Nephron progenitor cell (in vitro differentiated cells): ENCODE measurements at regions not wholly inside any gene's neighbourhood (a gene's known extent, or its start where the extent isn't known, plus 50 kb on each side); places are given as distances from the start of the nearest gene placed in this dataset.
A peak's percentile ranks its signal among the peaks of the same experiment; 100 is the strongest.

ENCODE experiments used
- DNase-seq: peaks from one replicate; pipeline ENCODE4 v3.0.0; 2021
- H3K27ac Mint-ChIP-seq: 2 replicates; pipeline ENCODE4 v1.8.0; 2021; ENCODE audit warnings: mild to moderate bottlenecking, moderate library complexity, mixed read lengths
- H3K27me3 Mint-ChIP-seq: 2 replicates; pipeline ENCODE4 v1.8.0; 2021; ENCODE audit warnings: mild to moderate bottlenecking, low read depth, mixed read lengths; ENCODE audit not compliant: poor library complexity
- H3K36me3 Mint-ChIP-seq: 2 replicates; pipeline ENCODE4 v1.8.0; 2021; ENCODE audit warnings: low read depth, mixed read lengths
- H3K4me1 Mint-ChIP-seq: 2 replicates; pipeline ENCODE4 v1.8.0; 2021; ENCODE audit warnings: mixed read lengths
- H3K4me3 Mint-ChIP-seq: 2 replicates; pipeline ENCODE4 v1.8.0; 2021; ENCODE audit warnings: mild to moderate bottlenecking, moderate library complexity, mixed read lengths
- H3K9me3 Mint-ChIP-seq: 2 replicates; pipeline ENCODE4 v1.8.0; 2021; ENCODE audit warnings: mild to moderate bottlenecking, moderate library complexity, mixed read lengths
- CTCF ChIP-seq: fragments of 200-600 bp; sonication (generic); IDR thresholded peaks from 2 replicates; pipeline ENCODE4 v1.5.0; 2021; ENCODE audit warnings: antibody characterized with exemption

GRCh38 chr5:155938051-155938450 lies 388.9 kb upstream of the SGCD start:
- Mint-ChIP-seq H3K27me3 (peaks cover 5% of the 10 kb centered on the region), H3K4me3 (no peak overlapping the region), H3K4me1 (no peaks in the 10 kb centered on the region), H3K9me3 (no peaks in the 10 kb centered on the region), H3K27ac (no peak overlapping the region), H3K36me3 (no peaks in the 10 kb centered on the region)
- no peak for TF ChIP-seq CTCF
- no peak for DNase-seq

DNA sequence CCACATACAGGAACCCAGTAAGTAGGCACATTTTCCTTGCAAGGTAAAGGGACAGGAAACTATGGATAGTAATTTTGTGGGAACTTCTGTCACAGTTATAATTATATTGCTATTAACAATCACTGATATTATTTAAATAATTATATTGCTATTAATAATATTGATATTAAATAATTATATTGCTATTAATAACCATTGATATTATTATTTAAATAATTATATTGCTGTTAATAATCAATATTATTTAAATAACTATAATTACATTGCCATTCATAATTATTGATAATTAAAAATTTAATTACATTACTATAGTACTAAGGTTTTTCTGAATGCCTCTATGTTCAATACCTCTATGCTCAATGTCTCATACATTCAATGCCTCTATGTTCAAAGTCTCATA lies 385.6 kb upstream of the SGCD start:
- Mint-ChIP-seq H3K4me3 (no peak overlapping the region), H3K27ac (no peak overlapping the region), H3K9me3 (no peaks in the 10 kb centered on the region), H3K27me3 (no peaks in the 10 kb centered on the region), H3K36me3 (no peaks in the 10 kb centered on the region), H3K4me1 (no peaks in the 10 kb centered on the region)
- no peak for DNase-seq
- TF ChIP-seq CTCF: no peak

DNA sequence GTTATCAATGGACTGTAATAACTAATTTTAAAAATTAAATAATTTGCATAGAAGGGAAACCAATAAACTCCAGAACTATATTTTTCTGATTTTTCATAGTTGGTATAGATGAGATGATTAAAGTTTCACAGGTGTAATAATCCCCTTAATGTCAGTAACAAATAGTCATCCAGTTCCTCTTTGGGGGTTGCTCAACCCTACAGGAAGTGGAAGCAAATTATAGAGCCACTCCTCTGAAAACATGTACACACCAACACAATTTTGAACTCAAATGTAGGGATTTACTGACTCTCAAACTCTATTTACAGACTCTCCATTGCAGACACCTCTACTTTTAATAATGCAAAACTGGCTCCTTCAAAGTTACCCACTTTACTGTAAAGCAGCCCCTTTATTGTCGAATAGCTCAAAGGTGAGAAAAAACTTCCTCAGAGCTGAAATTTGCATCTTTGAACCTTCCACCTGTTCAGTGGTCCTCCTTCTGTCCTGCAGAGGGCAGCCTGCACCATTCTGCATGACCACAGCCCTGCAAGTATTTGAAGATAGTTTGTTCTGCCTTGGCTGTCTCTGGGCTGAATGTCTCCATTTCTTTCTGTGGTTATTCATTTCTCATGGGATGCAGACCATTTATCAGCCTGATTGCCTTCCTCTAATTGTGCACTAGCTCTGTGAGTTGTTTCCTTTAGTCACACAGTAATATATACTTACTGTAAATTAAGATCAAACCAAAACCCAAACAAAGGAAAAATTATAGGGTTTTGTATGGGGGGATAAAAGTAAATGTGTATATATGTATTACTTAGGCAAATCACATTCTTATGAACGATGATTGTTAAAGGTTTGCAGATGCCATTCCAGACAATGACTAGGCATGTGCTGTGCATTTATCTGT lies 383.2 kb upstream of the SGCD start:
- Mint-ChIP-seq H3K27me3 (peaks cover 3% of the 10 kb centered on the region), H3K9me3 (no peaks in the 10 kb centered on the region), H3K36me3 (no peaks in the 10 kb centered on the region), H3K4me3 (no peak overlapping the region), H3K27ac (no peak overlapping the region), H3K4me1 (no peaks in the 10 kb centered on the region)
- peak; percentile 93 for TF ChIP-seq CTCF
- peak; percentile 54 for DNase-seq

- no peaks in the 10 kb centered on the region for H3K9me3 Mint-ChIP-seq
- H3K36me3 Mint-ChIP-seq: no peaks in the 10 kb centered on the region
- H3K27me3 Mint-ChIP-seq: peaks cover 8% of the 10 kb centered on the region
- no peaks in the 10 kb centered on the region for H3K4me1 Mint-ChIP-seq
- no peak for TF ChIP-seq CTCF
- H3K27ac Mint-ChIP-seq: no peak overlapping the region
- no peak for DNase-seq
- H3K4me3 Mint-ChIP-seq: no peak overlapping the region
Observed at GRCh38 chr5:155947394-155948062, 379.4 kb upstream of the SGCD start.

DNA sequence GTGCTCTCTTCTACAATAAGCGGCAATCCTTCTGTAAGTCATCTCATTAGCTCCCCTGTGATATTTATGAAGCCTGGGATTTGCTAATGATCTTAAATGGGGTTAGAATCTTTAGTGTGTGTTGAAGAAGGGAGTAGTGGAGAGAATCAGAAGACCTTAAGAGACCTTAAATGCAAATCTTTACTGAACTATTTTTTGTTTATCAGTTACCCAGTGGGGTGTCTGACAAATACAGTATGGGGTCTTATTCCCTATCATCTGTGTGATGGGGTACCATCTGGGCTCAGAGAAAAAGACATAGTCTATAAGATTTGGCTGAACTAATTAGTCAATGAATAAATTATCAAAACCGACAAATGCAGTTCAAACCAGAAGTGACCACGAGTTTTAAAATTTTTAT lies 378.4 kb upstream of the SGCD start:
- no peak for DNase-seq
- H3K27me3 Mint-ChIP-seq: peaks cover 8% of the 10 kb centered on the region

More for the DNA sequence above, 378.4 kb upstream of the SGCD start:
- no peak for TF ChIP-seq CTCF
- Mint-ChIP-seq H3K9me3 (no peaks in the 10 kb centered on the region), H3K27ac (no peak overlapping the region), H3K36me3 (no peaks in the 10 kb centered on the region), H3K4me3 (no peak overlapping the region), H3K4me1 (no peaks in the 10 kb centered on the region)
